ENCODE measurements at regions not wholly inside any gene's neighbourhood (a gene's known extent, or its start where the extent isn't known, plus 50 kb on each side); places are given as distances from the start of the nearest gene placed in this dataset.

DNA sequence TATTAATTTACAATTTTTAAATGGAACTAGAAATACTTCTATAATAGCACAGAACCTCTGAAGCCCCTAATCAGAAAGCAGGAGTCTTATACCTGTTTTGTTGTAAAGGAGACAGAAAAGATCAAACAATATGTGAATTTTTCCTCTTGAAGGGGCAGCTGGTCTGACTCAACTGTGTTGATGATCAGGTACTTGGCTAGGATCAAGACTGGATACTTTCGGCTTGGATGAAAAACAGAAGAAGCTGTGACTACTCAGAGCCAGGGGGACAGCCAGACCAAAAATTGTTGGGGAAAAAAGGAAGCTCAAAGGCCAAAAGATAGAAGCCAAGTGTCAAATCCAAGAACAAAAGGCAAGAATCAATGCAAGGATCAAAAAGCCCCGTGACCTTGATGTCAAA is 195.6 kb downstream of the KCTD12 start:
- no peak for FAIRE-seq
- TF ChIP-seq ASH2L (IDR thresholded peaks at IDR 0.05; ENCODE audit: low read length), result no peak
- no peak for TF ChIP-seq TCF12 (IDR thresholded peaks at IDR 0.05; ENCODE audit: low read depth, low read length)
- no peak for TF ChIP-seq BACH1 (IDR thresholded peaks at IDR 0.05; ENCODE audit: low read length)
- TF ChIP-seq KDM4A (IDR thresholded peaks at IDR 0.05; ENCODE audit: low read depth, low read length, severe bottlenecking), result no peak
- TF ChIP-seq NRF1 (IDR thresholded peaks at IDR 0.05; ENCODE audit: low read depth, low read length), result no peak
- no peak for TF ChIP-seq SIX5 (IDR thresholded peaks at IDR 0.05; ENCODE audit: low read depth, low read length)
- no peak for TF ChIP-seq EP300 (IDR thresholded peaks at IDR 0.05; ENCODE audit: borderline replicate concordance in 1 of 2, low read depth in 2 of 2, low read length in 2 of 2)
- TF ChIP-seq JUND (IDR thresholded peaks at IDR 0.05; ENCODE audit: low read length), result no peak
- TF ChIP-seq SAP30 (IDR thresholded peaks at IDR 0.05; ENCODE audit: insufficient read depth, insufficient replicate concordance, low read length), result no peak
- no peak for TF ChIP-seq KDM1A (IDR thresholded peaks at IDR 0.05; ENCODE audit: borderline replicate concordance, low read length)
- CTCF ChIA-PET (ENCODE audit: partially characterized antibody), result no interaction called here

More for the DNA sequence above, 195.6 kb downstream of the KCTD12 start:
- no peak overlapping the region for H3K4ac ChIP-seq (replicated peaks; ENCODE audit: insufficient read length, low read depth, low read length)
- H3K23me2 ChIP-seq (ENCODE audit: low read depth, low read length), result no peaks in the 10 kb centered on the region
- H3K56ac ChIP-seq (replicated peaks; ENCODE audit: insufficient read length, low read depth, low read length), result no peak overlapping the region
- H3K9me3 ChIP-seq (ENCODE audit: insufficient read depth in 2 of 2, low read depth in 1 of 2, low read length in 1 of 2), result no peaks in the 10 kb centered on the region
- H3K79me2 ChIP-seq (ENCODE audit: control insufficient read depth in 1 of 2, insufficient read depth in 2 of 2, low read length in 2 of 2), result no peaks in the 10 kb centered on the region
- no peak overlapping the region for H2BK20ac ChIP-seq (ENCODE audit: low read length)
- H4K5ac ChIP-seq (ENCODE audit: insufficient read length, low read depth, low read length), result no peak overlapping the region
- H2AK5ac ChIP-seq (ENCODE audit: low read depth, low read length), result no peak overlapping the region
- H3K4me1 ChIP-seq (replicated peaks in 1 of 4; ENCODE audit: control insufficient read depth in 3 of 4, insufficient read depth in 4 of 4, low read length in 3 of 4), result no peaks in the 10 kb centered on the region
- no peak overlapping the region for H2BK5ac ChIP-seq (ENCODE audit: low read depth, low read length)
- H2AFZ ChIP-seq (ENCODE audit: low read length), result no peak overlapping the region
- H4K91ac ChIP-seq (replicated peaks; ENCODE audit: insufficient read length, low read length), result no peak overlapping the region
- no peak overlapping the region for H3K4me2 ChIP-seq (ENCODE audit: insufficient read depth in 1 of 2, low read depth in 2 of 2, low read length in 2 of 2)
- no peak overlapping the region for H4K8ac ChIP-seq (ENCODE audit: extremely low read depth, insufficient read depth, low read length)
- H3K14ac ChIP-seq (ENCODE audit: insufficient read length), result no peak overlapping the region
- H3K23ac ChIP-seq (ENCODE audit: insufficient read length), result no peak overlapping the region
- no peaks in the 10 kb centered on the region for H3K36me3 ChIP-seq (ENCODE audit: control insufficient read depth in 2 of 4, insufficient read depth in 4 of 4, low read length in 3 of 4)
- H4K20me1 ChIP-seq (replicated peaks in 1 of 2; ENCODE audit: control insufficient read depth in 1 of 2, insufficient read depth in 2 of 2, low read length in 2 of 2), result no peaks in the 10 kb centered on the region
- no peak overlapping the region for H3K4me3 ChIP-seq (ENCODE audit: extremely low read depth in 1 of 4, insufficient read depth in 2 of 4, low read depth in 3 of 4, low read length in 4 of 4)
- no peaks in the 10 kb centered on the region for H3K79me1 ChIP-seq (ENCODE audit: low read depth, low read length)
- H2BK120ac ChIP-seq (replicated peaks; ENCODE audit: low read depth, low read length), result no peak overlapping the region
- no peak overlapping the region for H3K18ac ChIP-seq (ENCODE audit: extremely low read depth, low read length)
- no peak overlapping the region for H2BK15ac ChIP-seq (ENCODE audit: low read length)
- no peak for DNase-seq (ENCODE audit: low read depth in 1 of 2, low spot score in 2 of 2)
- POLR2A ChIA-PET (ENCODE audit: partially characterized antibody), result interaction anchor here (0.7 kb wide), 1 partner anchor 195 kb away, joined by 3 read pairs; no protein-coding TSS in a partner anchor
- H2BK12ac ChIP-seq (ENCODE audit: low read depth, low read length), result no peak overlapping the region
- H3K9ac ChIP-seq (replicated peaks in 1 of 4; ENCODE audit: extremely low read depth in 1 of 4, low read depth in 3 of 4, low read length in 3 of 4), result no peak overlapping the region
- no peak overlapping the region for H3K27ac ChIP-seq (ENCODE audit: low read depth, low read length)
- H3K27me3 ChIP-seq (replicated peaks in 1 of 4; ENCODE audit: control insufficient read depth in 3 of 4, extremely low read depth in 1 of 4, insufficient read depth in 3 of 4, low read length in 3 of 4), result no peaks in the 10 kb centered on the region
- 64% methylated on average over 2 of the region's 2 CpGs; no CpG with 5 or more reads in 1 of the 2 experiments for WGBS, 2 experiments (ENCODE audit: extremely low coverage in 1 of 2, insufficient coverage in 1 of 2, insufficient read length in 1 of 2, insufficient replicate concordance in 2 of 2, low coverage in 1 of 2, low lambda C conversion rate in 2 of 2, missing lambda C conversion rate in 1 of 2)

Data from H1 (cell line).